HepG2 (cell line): ENCODE measurements at regions not wholly inside any gene's neighbourhood (a gene's known extent, or its start where the extent isn't known, plus 50 kb on each side); places are given as distances from the start of the nearest gene placed in this dataset.

Experiments used
- ATAC-seq: fragments of 200-7000 bp; cut with Tn5 transposase; 3 replicates; pipeline ENCODE4 v1.9.1; 2020; ENCODE audit warnings: mild to moderate bottlenecking, moderate library complexity
- BruUV-seq: library from RNA; stranded (reverse); fragments of 400-500 nt; replicated peaks from 2 replicates; lab custom pipeline; 2021; lab: Mats Ljungman, UMichigan
- CTCF ChIA-PET: fragments of 300-600 bp; formaldehyde crosslinking; extraction: SDS; loops from one replicate; lab custom pipeline; 2021; ENCODE audit warnings: low total read pairs, inconsistent platforms, low intra/inter-chr PET ratio; lab: Yijun Ruan, JAX
- POLR2A ChIA-PET: fragments of 350-600 bp; sonication (Branson Sonifier 250); formaldehyde crosslinking; loops from one replicate; lab custom pipeline; 2020; ENCODE audit warnings: antibody characterized with exemption, inconsistent platforms; lab: Yijun Ruan, JAX
- DNase-seq: peaks from one replicate; pipeline ENCODE4 v3.0.0-alpha.2; 2015; ENCODE audit warnings: low spot score
- FAIRE-seq: peaks from 3 replicates; lab custom pipeline; 2011; peaks lifted over from hg19 to GRCh38; lab: Jason Lieb, UNC
- H2AFZ ChIP-seq: one replicate; pipeline ENCODE4 v1.6.1; 2011; ENCODE audit warnings: low read length, inconsistent platforms
- H3K27ac ChIP-seq: fragments of 300-600 bp; 3 replicates; pipeline ENCODE4 v1.8.0; 2011; ENCODE audit warnings: mixed run types, mild to moderate bottlenecking, mixed read lengths, low read length, inconsistent platforms; ENCODE audit not compliant: insufficient read depth; ENCODE audit errors: extremely low read length
- H3K27me3 ChIP-seq, 2 experiments: fragments of 200-600 bp in 1 of 2; 2 replicates in 1 of 2; 3 replicates in 1 of 2; pipeline versions ENCODE4 v1.6.0 to v1.8.0; 2011; ENCODE audit warnings: low read length in 2 of 2, mild to moderate bottlenecking in 2 of 2, moderate library complexity in 2 of 2, inconsistent platforms in 1 of 2; ENCODE audit not compliant: insufficient read depth in 2 of 2, control insufficient read depth in 1 of 2
- H3K36me3 ChIP-seq, 2 experiments: fragments of 200-600 bp in 1 of 2; replicated peaks in 1 of 2; 2 replicates in 1 of 2; 3 replicates in 1 of 2; pipeline versions ENCODE4 v1.5.1 to v1.8.0; 2011; ENCODE audit warnings: low read length in 2 of 2, inconsistent platforms in 1 of 2; ENCODE audit not compliant: insufficient read depth in 2 of 2, control insufficient read depth in 1 of 2
- H3K4me1 ChIP-seq: 2 replicates; pipeline ENCODE4 v1.5.1; 2012; ENCODE audit warnings: low read length, inconsistent platforms; ENCODE audit not compliant: insufficient read depth
- H3K4me2 ChIP-seq: 2 replicates; pipeline ENCODE4 v1.6.0; 2011; ENCODE audit warnings: low read depth, low read length, inconsistent platforms
- H3K4me3 ChIP-seq, 3 experiments: fragments of 200-600 bp in 1 of 3; sonication (generic), shearing (Covaris generic) in 1 of 3; replicated peaks in 1 of 3; 2 replicates each; pipeline ENCODE4 v1.5.1; 2011 to 2016; ENCODE audit warnings: low read length in 3 of 3, inconsistent platforms in 2 of 3, low read depth in 2 of 3, mild to moderate bottlenecking in 2 of 3, control low read depth in 1 of 3, mixed read lengths in 1 of 3; ENCODE audit not compliant: insufficient read depth in 1 of 3
- H3K79me2 ChIP-seq: one replicate; pipeline ENCODE4 v1.6.1; 2011; ENCODE audit warnings: low read length, inconsistent platforms; ENCODE audit not compliant: insufficient read depth
- H3K9ac ChIP-seq: 2 replicates; pipeline ENCODE4 v1.6.0; 2011; ENCODE audit warnings: mild to moderate bottlenecking, low read depth, low read length, inconsistent platforms; ENCODE audit not compliant: insufficient read depth
- H3K9me3 ChIP-seq: 2 replicates; pipeline ENCODE4 v1.5.1; 2012; ENCODE audit warnings: mild to moderate bottlenecking, low read length
- H4K20me1 ChIP-seq: 2 replicates; pipeline ENCODE4 v1.6.0; 2011; ENCODE audit warnings: inconsistent platforms, mild to moderate bottlenecking, low read length, moderate library complexity; ENCODE audit not compliant: insufficient read depth
- ATF7 ChIP-seq, 2 experiments: fragments of 450-650 bp in 1 of 2; sonication (generic) in 1 of 2; formaldehyde crosslinking in 1 of 2; IDR thresholded peaks; 2 replicates each; pipeline versions ENCODE4 v1.4.0 to v1.6.1; 2016 to 2020; ENCODE audit warnings: antibody characterized with exemption in 1 of 2, mild to moderate bottlenecking in 1 of 2, missing genetic modification reagents in 1 of 2
- GTF2F1 ChIP-seq: fragments of 150-350 bp; IDR thresholded peaks from 2 replicates; pipeline ENCODE4 v1.6.1; 2014; ENCODE audit warnings: low read length
- HOXD1 ChIP-seq: sonication (generic); formaldehyde crosslinking; IDR thresholded peaks from 2 replicates; pipeline ENCODE4 v1.5.0; 2020; ENCODE audit warnings: missing genetic modification reagents
- KAT7 ChIP-seq: IDR thresholded peaks from 2 replicates; pipeline ENCODE4 v1.6.1; 2018; ENCODE audit warnings: borderline replicate concordance, missing compliant biosample characterization
- NR1H2 ChIP-seq: sonication (generic); formaldehyde crosslinking; IDR thresholded peaks from 2 replicates; pipeline ENCODE4 v1.8.1; 2022; ENCODE audit warnings: low read depth, missing genetic modification reagents, borderline replicate concordance
- RXRB ChIP-seq: IDR thresholded peaks from 2 replicates; pipeline ENCODE4 v1.6.1; 2016; ENCODE audit warnings: borderline replicate concordance, missing genetic modification reagents, missing compliant biosample characterization
- SNAPC5 ChIP-seq: sonication (generic); formaldehyde crosslinking; IDR thresholded peaks from 2 replicates; pipeline ENCODE4 v1.8.1; 2023; ENCODE audit warnings: mild to moderate bottlenecking, missing genetic modification reagents, borderline replicate concordance
- THAP11 ChIP-seq: IDR thresholded peaks from 2 replicates; pipeline ENCODE4 v1.6.1; 2016; ENCODE audit warnings: missing biosample characterization, missing genetic modification reagents
- YEATS4 ChIP-seq: sonication (generic); formaldehyde crosslinking; IDR thresholded peaks from 2 replicates; pipeline ENCODE4 v1.4.0; 2020; ENCODE audit warnings: missing genetic modification reagents, borderline replicate concordance
- ZBTB38 ChIP-seq: sonication (generic); formaldehyde crosslinking; IDR thresholded peaks from 2 replicates; pipeline ENCODE4 v1.5.1; 2020; ENCODE audit warnings: mild to moderate bottlenecking, missing genetic modification reagents
- ZNF841 ChIP-seq: sonication (generic); formaldehyde crosslinking; IDR thresholded peaks from 2 replicates; pipeline ENCODE4 v1.8.1; 2023; ENCODE audit warnings: missing genetic modification reagents, borderline replicate concordance
- WGBS: methylation state at CpG from one replicate; pipeline ENCODE4 v1.1.6; 2017; ENCODE audit warnings: low lambda C conversion rate; 5-methylcytosine and 5-hydroxymethylcytosine counted together
- in situ Hi-C: cut with HindIII; loops from 2 replicates; pipeline ENCODE4 v1.10.0; 2017; ENCODE audit warnings: low pct_unique_long_range_greater_than_20kb; ENCODE audit not compliant: extremely low pct_ligation_motif_present
- intact Hi-C: fragments of 100-400 bp; cut with micrococcal nuclease; formaldehyde crosslinking; loops from one replicate; pipeline ENCODE4 v1.10.0; 2022; ENCODE audit not compliant: unreplicated experiment

- TF ChIP-seq ZNF841 (no peak), ATF7 (IDR thresholded peaks at IDR 0.05) (no peak), ATF7 (CRISPR knock-in tag; IDR thresholded peaks at IDR 0.05) (no peak), NR1H2 (no peak)
- TF ChIP-seq, all 625 proteins: peak for 0
Measured at GRCh38 chr16:80082906-80083305, 457.9 kb upstream of the DYNLRB2 start (continued).

- BruUV-seq, result no TSS peak
- no peak overlapping the region for H3K4me3 ChIP-seq
- H3K9me3 ChIP-seq, result no peaks in the 10 kb centered on the region
- no peak overlapping the region for H3K27ac ChIP-seq
- ATAC-seq (no peak), DNase-seq (no peak), FAIRE-seq (no peak)
- ChIA-PET CTCF (no interaction called here), POLR2A (no interaction called here)
- intact Hi-C loops, result no loop called here
- no peak overlapping the region for H3K9ac ChIP-seq
- no peak overlapping the region for H3K4me2 ChIP-seq
- H3K79me2 ChIP-seq, result no peaks in the 10 kb centered on the region
- no peaks in the 10 kb centered on the region for H3K4me1 ChIP-seq
- in situ Hi-C loops, result no loop called here
- no peaks in the 10 kb centered on the region for H3K36me3 ChIP-seq
- no peaks in the 10 kb centered on the region for H4K20me1 ChIP-seq
- no peak overlapping the region for H2AFZ ChIP-seq
- TF ChIP-seq ZBTB38 (CRISPR knock-in tag) (no peak), HOXD1 (CRISPR knock-in tag) (no peak), GTF2F1 (no peak), KAT7 (no peak), YEATS4 (CRISPR knock-in tag) (no peak), RXRB (CRISPR knock-in tag) (no peak), SNAPC5 (CRISPR knock-in tag) (no peak), THAP11 (CRISPR knock-in tag) (no peak)
- no peaks in the 10 kb centered on the region for H3K27me3 ChIP-seq
- WGBS, result 6% methylated on average over 5 of the region's 5 CpGs
Measured at GRCh38 chr16:80081846-80082245, 458.9 kb upstream of the DYNLRB2 start.
